WTC11 (cell line): ENCODE measurements at regions not wholly inside any gene's neighbourhood (a gene's known extent, or its start where the extent isn't known, plus 50 kb on each side); places are given as distances from the start of the nearest gene placed in this dataset.

ENCODE experiments used
- ATAC-seq: fragments of 200-7000 bp; cut with Tn5 transposase; 2 replicates; pipeline ENCODE4 v1.10.0; 2021; ENCODE audit warnings: mild to moderate bottlenecking, moderate library complexity
- CTCF ChIA-PET: fragments of 300-600 bp; sonication (Branson Sonifier 250); formaldehyde crosslinking; loops from one replicate; lab custom pipeline; 2021; ENCODE audit warnings: antibody characterized with exemption; lab: Charles Lee
- POLR2A ChIA-PET: fragments of 350-600 bp; sonication (Branson Sonifier 250); formaldehyde crosslinking; loops from one replicate; lab custom pipeline; 2021; ENCODE audit warnings: antibody characterized with exemption; lab: Charles Lee
- DNase-seq: peaks from one replicate; pipeline ENCODE4 v3.0.0; 2021; ENCODE audit warnings: low spot score
- H3K27ac Mint-ChIP-seq: 2 replicates; pipeline ENCODE4 v1.8.0; 2021; ENCODE audit warnings: mixed read lengths
- H3K27me3 Mint-ChIP-seq: 2 replicates; pipeline ENCODE4 v1.8.0; 2021; ENCODE audit warnings: low read depth, mild to moderate bottlenecking, moderate library complexity, mixed read lengths
- H3K36me3 Mint-ChIP-seq: 2 replicates; pipeline ENCODE4 v1.8.0; 2021; ENCODE audit warnings: mixed read lengths
- H3K4me1 Mint-ChIP-seq: 2 replicates; pipeline ENCODE4 v1.8.0; 2022; ENCODE audit warnings: mixed read lengths
- H3K4me3 Mint-ChIP-seq: 2 replicates; pipeline ENCODE4 v1.8.0; 2021; ENCODE audit warnings: mild to moderate bottlenecking, moderate library complexity, mixed read lengths
- H3K9me3 Mint-ChIP-seq: 2 replicates; pipeline ENCODE4 v1.8.0; 2021; ENCODE audit warnings: mixed read lengths
- CBFB ChIP-seq: sonication (generic); formaldehyde crosslinking; IDR thresholded peaks from 2 replicates; pipeline ENCODE4 v1.8.1; 2022; ENCODE audit warnings: mild to moderate bottlenecking, low read depth, missing genetic modification reagents
- CDX4 ChIP-seq: fragments of 250-450 bp; sonication (Bioruptor Pico); IDR thresholded peaks from 2 replicates; pipeline ENCODE4 v1.9.0; 2021; ENCODE audit warnings: moderate library complexity, mild to moderate bottlenecking, inconsistent platforms, borderline replicate concordance
- CTCF ChIP-seq: fragments of 200-600 bp; IDR thresholded peaks from 2 replicates; pipeline ENCODE4 v1.8.0; 2022; ENCODE audit warnings: antibody characterized with exemption
- E2F5 ChIP-seq: sonication (generic); formaldehyde crosslinking; IDR thresholded peaks from 2 replicates; pipeline ENCODE4 v1.8.1; 2022; ENCODE audit warnings: mild to moderate bottlenecking, moderate library complexity, missing genetic modification reagents
- GRHL2 ChIP-seq: fragments of 250-450 bp; sonication (Bioruptor Pico); IDR thresholded peaks from 2 replicates; pipeline ENCODE4 v1.8.0; 2022; ENCODE audit warnings: mild to moderate bottlenecking, moderate library complexity; ENCODE audit not compliant: insufficient replicate concordance, severe bottlenecking
- GTF2I ChIP-seq: fragments of 250-450 bp; sonication (Bioruptor Pico); conservative IDR thresholded peaks from 2 replicates; pipeline ENCODE4 v1.4.0; 2021; ENCODE audit warnings: mild to moderate bottlenecking
- IRF1 ChIP-seq: sonication (generic); formaldehyde crosslinking; IDR thresholded peaks from 2 replicates; pipeline ENCODE4 v1.8.0; 2023; ENCODE audit warnings: missing genetic modification reagents
- IRF2 ChIP-seq: sonication (generic); formaldehyde crosslinking; IDR thresholded peaks from 2 replicates; pipeline ENCODE4 v1.8.0; 2022; ENCODE audit warnings: low read depth, missing genetic modification reagents, borderline replicate concordance
- MXD4 ChIP-seq: fragments of 250-450 bp; sonication (Bioruptor Pico); IDR thresholded peaks from 2 replicates; pipeline ENCODE4 v1.8.0; 2021; ENCODE audit warnings: mild to moderate bottlenecking, moderate library complexity, borderline replicate concordance
- MYBL2 ChIP-seq: sonication (generic); formaldehyde crosslinking; IDR thresholded peaks from 2 replicates; pipeline ENCODE4 v1.8.1; 2023; ENCODE audit warnings: mild to moderate bottlenecking, moderate library complexity, missing genetic modification reagents
- USF2 ChIP-seq: sonication (generic); formaldehyde crosslinking; IDR thresholded peaks from 2 replicates; pipeline ENCODE4 v1.8.1; 2023; ENCODE audit warnings: mild to moderate bottlenecking, missing genetic modification reagents, moderate library complexity
- ZMAT4 ChIP-seq: fragments of 250-450 bp; sonication (Bioruptor Pico); IDR thresholded peaks from 2 replicates; pipeline ENCODE4 v1.9.0; 2021; ENCODE audit warnings: mild to moderate bottlenecking
- ZNF232 ChIP-seq: sonication (generic); formaldehyde crosslinking; IDR thresholded peaks from 2 replicates; pipeline ENCODE4 v1.8.0; 2022; ENCODE audit warnings: mild to moderate bottlenecking, missing genetic modification reagents
- ZNF416 ChIP-seq: fragments of 250-450 bp; sonication (Bioruptor Pico); IDR thresholded peaks from 2 replicates; pipeline ENCODE4 v1.9.0; 2021; ENCODE audit warnings: mild to moderate bottlenecking, inconsistent platforms
- ZNF425 ChIP-seq: fragments of 250-450 bp; sonication (Bioruptor Pico); conservative IDR thresholded peaks from 2 replicates; pipeline ENCODE4 v1.9.0; 2021; ENCODE audit warnings: mild to moderate bottlenecking

- ATAC-seq (no peak), DNase-seq (no peak)
- Mint-ChIP-seq H3K9me3 (no peaks in the 10 kb centered on the region), H3K4me1 (no peaks in the 10 kb centered on the region; the same call in 1 of the 2 replicates), H3K4me3 (no peak overlapping the region), H3K27me3 (peaks cover 18% of the 10 kb centered on the region), H3K27ac (no peak overlapping the region), H3K36me3 (no peaks in the 10 kb centered on the region)
- TF ChIP-seq IRF2 (CRISPR knock-in tag) (no peak), CDX4 (CRISPR knock-in tag) (no peak), USF2 (CRISPR knock-in tag) (no peak), ZMAT4 (CRISPR knock-in tag) (no peak), ZNF232 (CRISPR knock-in tag) (no peak), IRF1 (CRISPR knock-in tag) (no peak), E2F5 (CRISPR knock-in tag) (no peak), CTCF (no peak)
- ChIA-PET CTCF (interaction anchor here (0.7 to 3.0 kb wide), 4 partner anchors 10 to 276 kb away, joined by 3 to 12 read pairs (median 4); no protein-coding TSS in a partner anchor), POLR2A (no interaction called here)
Measured at GRCh38 chr9:134502266-134502791, 139.3 kb upstream of the COL5A1 start.

GRCh38 chr9:134502809-134503211 is 138.8 kb upstream of the COL5A1 start:
- H3K4me1 Mint-ChIP-seq = no peaks in the 10 kb centered on the region; the same call in 1 of the 2 replicates
- no peak overlapping the region for H3K4me3 Mint-ChIP-seq
- TF ChIP-seq GTF2I (CRISPR knock-in tag) (no peak), MYBL2 (CRISPR knock-in tag) (no peak), GRHL2 (CRISPR knock-in tag) (no peak), CBFB (CRISPR knock-in tag) (no peak), MXD4 (no peak), ZNF416 (CRISPR knock-in tag) (no peak), ZNF425 (CRISPR knock-in tag) (no peak)
- no peak for ATAC-seq
- no peaks in the 10 kb centered on the region for H3K36me3 Mint-ChIP-seq
- ChIA-PET POLR2A (no interaction called here), CTCF (interaction anchor here (1.2 to 3.0 kb wide), 3 partner anchors 10 to 187 kb away, joined by 3 to 12 read pairs (median 4); no protein-coding TSS in a partner anchor)
- H3K9me3 Mint-ChIP-seq = no peaks in the 10 kb centered on the region
- peaks cover 18% of the 10 kb centered on the region for H3K27me3 Mint-ChIP-seq
- DNase-seq = no peak
- no peak overlapping the region for H3K27ac Mint-ChIP-seq
